ENCODE measurements at regions not wholly inside any gene's neighbourhood (a gene's known extent, or its start where the extent isn't known, plus 50 kb on each side); places are given as distances from the start of the nearest gene placed in this dataset.
"Not testable (repeated sequence)": the region's sequence is repeated elsewhere in the genome, so short reads cannot be mapped to it uniquely, and the experiment has no call there.

DNA sequence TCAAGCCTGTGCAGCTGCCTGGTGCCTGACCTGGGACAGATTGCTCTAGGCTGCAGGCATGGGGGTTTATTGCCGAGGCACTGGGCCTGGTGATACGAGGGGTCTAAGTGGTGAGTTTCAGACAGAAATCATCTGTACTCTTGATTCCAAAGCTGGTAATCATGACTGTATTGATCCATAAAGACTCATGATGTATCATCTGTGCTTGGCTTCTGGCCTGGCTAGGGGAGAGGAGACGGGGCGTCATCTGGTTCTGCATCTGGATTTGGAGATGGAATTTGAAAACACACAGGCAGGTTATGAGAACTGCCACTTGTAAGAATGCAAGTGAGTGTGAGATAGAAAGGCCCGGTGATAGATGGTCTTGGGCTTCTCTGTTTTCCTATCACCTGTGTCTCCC, 337.4 kb upstream of the C2CD4B start:
- DNase-seq (ENCODE audit: low read depth in 2 of 2) = no peak

DNA sequence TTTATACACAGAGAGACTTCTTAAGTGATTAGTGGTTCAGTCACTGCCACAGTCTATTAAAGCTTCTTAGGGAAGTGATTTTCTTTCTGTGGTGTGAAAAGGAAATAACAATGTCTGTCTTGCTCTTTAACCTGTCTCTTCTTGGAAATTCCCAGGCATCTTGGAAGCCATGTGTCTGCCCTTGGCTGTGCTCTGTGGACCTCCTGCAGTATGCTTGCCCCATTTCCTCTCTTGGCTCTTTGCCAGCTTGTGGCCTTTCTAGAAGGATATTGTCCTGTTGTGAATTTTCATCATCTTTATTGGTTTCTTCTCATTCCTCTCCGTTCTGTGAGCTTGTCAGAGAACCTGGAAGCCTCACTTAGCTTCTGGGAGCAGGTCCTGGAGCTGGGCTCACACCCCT, 338.4 kb upstream of the C2CD4B start:
- no peak for DNase-seq (ENCODE audit: low read depth in 2 of 2)

DNA sequence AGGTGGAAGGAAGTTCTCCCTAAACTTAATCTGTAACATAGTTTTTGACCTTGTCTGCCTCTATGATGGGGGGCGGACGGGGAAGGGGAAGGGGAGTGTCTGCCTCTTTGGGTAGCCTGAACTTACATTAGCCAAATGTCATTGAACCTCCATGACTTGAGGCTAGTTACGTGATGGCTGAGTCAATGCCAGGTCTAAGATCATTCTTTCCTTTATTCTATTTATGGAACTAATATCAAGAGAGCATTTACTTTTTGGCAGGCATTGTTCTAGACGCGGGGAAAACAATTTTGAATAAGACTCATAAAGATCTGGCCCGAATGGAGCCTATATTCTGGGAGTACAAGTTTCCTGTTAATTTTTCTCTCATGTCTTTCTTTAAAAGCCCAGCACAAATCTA, 340.7 kb upstream of the C2CD4B start:
- no peak for DNase-seq (ENCODE audit: low read depth in 2 of 2)

DNA sequence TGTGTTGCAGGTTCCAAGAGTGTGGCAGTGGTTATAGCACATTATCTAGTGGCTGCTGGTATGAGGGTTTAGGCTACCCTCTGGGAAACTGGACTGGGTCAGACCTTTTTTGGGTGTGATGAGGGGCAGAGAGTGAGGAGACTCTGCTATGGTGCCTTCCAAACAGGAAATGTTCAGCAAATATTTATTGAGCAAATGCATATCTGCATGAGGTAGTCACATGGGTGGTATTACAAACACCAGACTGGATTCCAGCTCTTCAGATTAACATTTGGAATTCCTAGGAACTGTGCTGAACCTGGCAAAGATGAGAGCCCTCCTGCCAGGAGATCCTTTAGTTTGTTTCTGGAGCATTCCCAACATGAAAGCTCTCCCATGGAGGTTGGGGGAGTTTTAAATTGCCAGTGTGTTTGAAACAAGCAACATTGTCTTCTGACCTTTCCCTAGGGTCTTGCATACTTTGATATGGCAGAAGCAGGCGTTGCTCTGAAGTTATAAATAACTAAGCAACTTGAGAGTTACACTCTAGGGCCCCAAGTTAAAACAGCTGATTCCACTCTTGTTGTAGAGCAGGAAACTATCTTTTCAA, 341.2 kb upstream of the C2CD4B start:
- DNase-seq (ENCODE audit: low read depth in 2 of 2) = no peak

GRCh38 chr15:62509395-62509958, 344.4 kb upstream of the C2CD4B start:
- DNase-seq (ENCODE audit: low read depth in 2 of 2) = no peak

GRCh38 chr15:62510791-62511190, 345.7 kb upstream of the C2CD4B start:
- DNase-seq (ENCODE audit: low read depth in 2 of 2) = no peak

- no peak for DNase-seq (ENCODE audit: low read depth in 2 of 2)
Measured at GRCh38 chr15:62512904-62513303, 347.8 kb upstream of the C2CD4B start.

DNA sequence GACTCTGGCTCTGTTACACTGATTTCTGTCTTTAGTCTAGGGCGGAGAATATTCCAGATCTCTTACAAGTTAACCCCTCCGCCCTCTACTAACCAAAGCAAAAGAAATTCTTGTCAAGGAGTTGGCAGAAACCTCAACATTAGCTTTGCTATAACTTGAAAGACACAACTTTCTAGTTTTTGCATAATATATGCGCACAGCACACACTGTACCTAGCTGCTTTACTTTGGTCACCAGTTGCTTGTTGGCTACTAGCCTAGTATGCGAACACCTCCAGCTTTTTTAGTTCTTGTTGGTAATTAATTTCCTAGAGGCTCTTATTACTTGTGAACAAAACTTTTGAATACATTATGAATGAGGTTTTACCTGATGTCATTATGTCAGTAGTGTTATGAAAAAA, 348.8 kb upstream of the C2CD4B start:
- no peak for DNase-seq (ENCODE audit: low read depth in 2 of 2)

DNA sequence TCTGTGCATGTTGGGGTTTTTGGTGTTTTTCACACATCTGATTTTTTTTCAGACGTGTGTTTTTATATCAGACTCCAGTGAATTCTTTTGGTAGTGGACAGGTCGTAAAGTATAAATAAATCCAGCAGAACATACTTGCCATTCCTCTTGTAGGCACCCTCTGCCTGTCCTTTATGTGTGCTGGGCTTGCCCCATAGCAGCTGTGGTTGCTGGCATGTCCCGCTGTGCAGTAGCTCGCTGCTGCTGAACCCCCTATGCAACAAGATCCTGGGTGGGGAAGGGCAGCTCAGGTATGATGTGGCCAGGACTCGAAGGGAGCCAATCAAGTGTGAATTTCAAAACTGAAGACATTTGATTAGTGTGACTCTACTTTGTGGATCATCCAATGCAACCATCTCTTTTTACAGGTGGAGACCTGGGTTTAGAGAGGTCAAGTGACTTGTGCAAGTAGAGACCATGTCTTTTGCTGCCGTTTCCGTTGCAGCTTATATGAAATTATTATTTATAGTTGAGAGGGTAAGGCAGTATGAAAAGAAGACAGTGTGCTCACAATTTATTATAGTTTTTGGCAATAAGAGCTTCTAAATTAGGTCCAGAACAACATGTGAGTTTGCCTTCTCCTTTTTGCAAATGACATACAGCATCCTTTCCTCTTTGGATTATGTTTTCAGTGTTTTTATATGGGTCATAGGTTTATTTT, 350.8 kb upstream of the C2CD4B start:
- no peak for DNase-seq (ENCODE audit: low read depth in 2 of 2)

GRCh38 chr15:62517541-62517940, 352.5 kb upstream of the C2CD4B start:
- DNase-seq (ENCODE audit: low read depth in 2 of 2) = no peak

DNA sequence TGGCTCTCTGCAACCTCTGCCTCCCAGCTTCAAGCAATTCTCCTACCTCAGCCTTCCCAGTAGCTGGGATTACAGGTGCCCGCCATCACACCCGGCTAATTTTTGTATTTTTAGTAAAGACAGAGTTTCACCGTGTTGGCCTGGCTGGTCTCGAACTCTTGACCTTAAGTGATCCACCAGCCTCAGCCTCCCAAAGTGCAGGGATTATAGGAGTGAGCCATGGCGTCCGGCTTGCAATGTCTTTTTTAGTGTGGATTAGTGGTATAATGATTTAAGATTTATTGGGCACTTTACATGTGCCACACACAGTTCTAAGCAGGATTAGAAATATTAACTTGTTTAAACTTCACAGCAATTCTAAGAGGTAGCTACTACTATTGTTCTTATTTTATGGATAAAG, 353.6 kb upstream of the C2CD4B start:
- DNase-seq (ENCODE audit: low read depth in 2 of 2) = not testable (repeated sequence)

DNA sequence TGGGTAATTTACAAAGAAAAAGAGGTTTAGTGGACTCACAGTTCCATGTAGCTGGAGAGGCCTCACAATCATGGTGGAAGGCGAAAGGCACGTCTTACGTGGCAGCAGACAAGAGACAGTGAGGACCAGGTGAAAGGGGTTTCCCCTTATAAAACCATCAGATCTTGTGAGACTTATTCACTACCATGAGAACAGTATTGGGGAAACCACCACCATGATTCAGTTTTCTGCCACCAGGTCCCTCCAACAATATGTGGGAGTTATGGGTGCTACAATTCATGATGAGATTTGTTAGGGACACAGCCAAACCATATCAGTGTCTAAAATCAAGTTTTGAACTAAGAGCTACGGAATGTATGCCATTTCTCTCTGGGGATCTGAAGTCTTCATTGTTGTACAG, 354.8 kb upstream of the C2CD4B start:
- no peak for DNase-seq (ENCODE audit: low read depth in 2 of 2)

- DNase-seq (ENCODE audit: low read depth in 2 of 2) = no peak
Measured at GRCh38 chr15:62520887-62521286, 355.8 kb upstream of the C2CD4B start.

- no peak for DNase-seq (ENCODE audit: low read depth in 2 of 2)
Measured at GRCh38 chr15:62521396-62521795, 356.3 kb upstream of the C2CD4B start.

- DNase-seq (ENCODE audit: low read depth in 2 of 2) = no peak
Measured at GRCh38 chr15:62524848-62525247, 359.8 kb upstream of the C2CD4B start.

- DNase-seq (ENCODE audit: low read depth in 2 of 2) = no peak
Measured at GRCh38 chr15:62527387-62527786, 362.3 kb upstream of the C2CD4B start.

- no peak for DNase-seq (ENCODE audit: low read depth in 2 of 2)
Measured at GRCh38 chr15:62528505-62528904, 363.4 kb upstream of the C2CD4B start.

GRCh38 chr15:62532367-62532766, 367.3 kb upstream of the C2CD4B start:
- DNase-seq (ENCODE audit: low read depth in 2 of 2) = no peak

GRCh38 chr15:62533687-62534086, 368.6 kb upstream of the C2CD4B start:
- DNase-seq (ENCODE audit: low read depth in 2 of 2) = no peak

GRCh38 chr15:62534996-62535395, 369.9 kb upstream of the C2CD4B start:
- no peak for DNase-seq (ENCODE audit: low read depth in 2 of 2)

DNA sequence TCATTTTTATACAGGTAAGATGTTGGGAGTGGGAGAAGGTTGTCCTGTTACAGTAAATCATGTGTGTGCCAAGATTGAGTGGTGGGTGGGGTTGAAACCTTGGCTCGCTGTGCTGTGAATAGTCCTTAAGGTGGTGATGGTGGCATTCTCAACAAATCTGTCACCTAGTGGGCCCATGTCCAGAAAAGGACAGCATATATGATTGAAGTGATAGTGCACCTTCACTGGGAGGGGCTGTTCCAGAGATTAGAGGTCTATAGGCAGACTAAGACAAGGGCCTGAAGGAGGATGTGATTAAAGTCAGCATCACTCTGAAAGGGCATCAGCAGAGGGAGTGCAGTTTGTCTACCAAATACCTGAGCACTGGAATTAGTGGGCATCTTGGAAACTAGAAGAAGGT, 374.2 kb upstream of the C2CD4B start:
- DNase-seq (ENCODE audit: low read depth in 2 of 2) = no peak

GRCh38 chr15:62541250-62541649, 376.2 kb upstream of the C2CD4B start:
- no peak for DNase-seq (ENCODE audit: low read depth in 2 of 2)

- no peak for DNase-seq (ENCODE audit: low read depth in 2 of 2)
Measured at GRCh38 chr15:62541846-62542245, 376.8 kb upstream of the C2CD4B start.

GRCh38 chr15:62544446-62544845, 379.4 kb upstream of the C2CD4B start:
- no peak for DNase-seq (ENCODE audit: low read depth in 2 of 2)

Data from stimulated activated CD4-positive, alpha-beta T cell treated with anti-CD3 and anti-CD28 coated beads, Interleukin-4, amount 100 ng/mL, for 48 hours (primary cell).